Left ventricle myocardium inferior (tissue), 1 donor: ENCODE measurements at regions not wholly inside any gene's neighbourhood (a gene's known extent, or its start where the extent isn't known, plus 50 kb on each side); places are given as distances from the start of the nearest gene placed in this dataset.

Experiments used
- DNase-seq: peaks from one replicate; pipeline ENCODE4 v3.0.0-alpha.2; 2020
- H3K27ac ChIP-seq: fragments of 200-600 bp; replicated peaks from 2 replicates; pipeline ENCODE4 v1.8.0; 2021
- H3K27me3 ChIP-seq: fragments of 200-600 bp; 2 replicates; pipeline ENCODE4 v1.8.0; 2021; ENCODE audit warnings: low read depth
- H3K36me3 ChIP-seq: fragments of 200-600 bp; 2 replicates; pipeline ENCODE4 v1.8.0; 2021
- H3K4me1 ChIP-seq: fragments of 200-600 bp; 2 replicates; pipeline ENCODE4 v1.8.0; 2021
- H3K4me3 ChIP-seq: fragments of 200-600 bp; 2 replicates; pipeline ENCODE4 v1.8.0; 2021; ENCODE audit warnings: mild to moderate bottlenecking, moderate library complexity
- H3K9me3 ChIP-seq: fragments of 200-600 bp; replicated peaks from 2 replicates; pipeline ENCODE4 v1.8.0; 2021
- intact Hi-C: fragments of 100-400 bp; cut with micrococcal nuclease; formaldehyde crosslinking; loops from one replicate; pipeline ENCODE4 v1.11.0; 2022
- TF ChIP-seq, protein P1 (sequence below): fragments of 200-600 bp; IDR thresholded peaks from 2 replicates; pipeline ENCODE4 v1.8.0; 2021; ENCODE audit warnings: antibody characterized with exemption, mild to moderate bottlenecking, borderline replicate concordance
- donor health status: DM: no; HTN: yes; CAD: no; lungs with severe emphysema.

GRCh38 chr2:58574873-58575272 is 333.7 kb upstream of the FANCL start:
- Histone ChIP-seq H3K9me3 (no peaks in the 10 kb centered on the region), H3K27me3 (no peaks in the 10 kb centered on the region), H3K36me3 (no peaks in the 10 kb centered on the region), H3K4me3 (no peak overlapping the region), H3K27ac (no peak overlapping the region), H3K4me1 (no peaks in the 10 kb centered on the region)
- TF ChIP-seq, protein P1, sequence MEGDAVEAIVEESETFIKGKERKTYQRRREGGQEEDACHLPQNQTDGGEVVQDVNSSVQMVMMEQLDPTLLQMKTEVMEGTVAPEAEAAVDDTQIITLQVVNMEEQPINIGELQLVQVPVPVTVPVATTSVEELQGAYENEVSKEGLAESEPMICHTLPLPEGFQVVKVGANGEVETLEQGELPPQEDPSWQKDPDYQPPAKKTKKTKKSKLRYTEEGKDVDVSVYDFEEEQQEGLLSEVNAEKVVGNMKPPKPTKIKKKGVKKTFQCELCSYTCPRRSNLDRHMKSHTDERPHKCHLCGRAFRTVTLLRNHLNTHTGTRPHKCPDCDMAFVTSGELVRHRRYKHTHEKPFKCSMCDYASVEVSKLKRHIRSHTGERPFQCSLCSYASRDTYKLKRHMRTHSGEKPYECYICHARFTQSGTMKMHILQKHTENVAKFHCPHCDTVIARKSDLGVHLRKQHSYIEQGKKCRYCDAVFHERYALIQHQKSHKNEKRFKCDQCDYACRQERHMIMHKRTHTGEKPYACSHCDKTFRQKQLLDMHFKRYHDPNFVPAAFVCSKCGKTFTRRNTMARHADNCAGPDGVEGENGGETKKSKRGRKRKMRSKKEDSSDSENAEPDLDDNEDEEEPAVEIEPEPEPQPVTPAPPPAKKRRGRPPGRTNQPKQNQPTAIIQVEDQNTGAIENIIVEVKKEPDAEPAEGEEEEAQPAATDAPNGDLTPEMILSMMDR: no peak
- DNase-seq: no peak
- intact Hi-C loops: no loop called here

GRCh38 chr2:58572731-58573130 is 331.6 kb upstream of the FANCL start:
- H3K27ac ChIP-seq: no peak overlapping the region
- H3K9me3 ChIP-seq: no peaks in the 10 kb centered on the region
- no peaks in the 10 kb centered on the region for H3K4me1 ChIP-seq
- H3K36me3 ChIP-seq: no peaks in the 10 kb centered on the region
- no peaks in the 10 kb centered on the region for H3K27me3 ChIP-seq
- no peak for DNase-seq
- no peak overlapping the region for H3K4me3 ChIP-seq
- TF ChIP-seq, protein P1: no peak
- intact Hi-C loops: no loop called here

- no peak for DNase-seq
- Histone ChIP-seq H3K4me3 (no peak overlapping the region), H3K36me3 (no peaks in the 10 kb centered on the region), H3K27me3 (no peaks in the 10 kb centered on the region), H3K27ac (no peak overlapping the region), H3K4me1 (no peaks in the 10 kb centered on the region), H3K9me3 (no peaks in the 10 kb centered on the region)
- TF ChIP-seq, protein P1: peak; percentile 56
- intact Hi-C loops: no loop called here
Observed at GRCh38 chr2:58571181-58571852, 330.2 kb upstream of the FANCL start.

DNA sequence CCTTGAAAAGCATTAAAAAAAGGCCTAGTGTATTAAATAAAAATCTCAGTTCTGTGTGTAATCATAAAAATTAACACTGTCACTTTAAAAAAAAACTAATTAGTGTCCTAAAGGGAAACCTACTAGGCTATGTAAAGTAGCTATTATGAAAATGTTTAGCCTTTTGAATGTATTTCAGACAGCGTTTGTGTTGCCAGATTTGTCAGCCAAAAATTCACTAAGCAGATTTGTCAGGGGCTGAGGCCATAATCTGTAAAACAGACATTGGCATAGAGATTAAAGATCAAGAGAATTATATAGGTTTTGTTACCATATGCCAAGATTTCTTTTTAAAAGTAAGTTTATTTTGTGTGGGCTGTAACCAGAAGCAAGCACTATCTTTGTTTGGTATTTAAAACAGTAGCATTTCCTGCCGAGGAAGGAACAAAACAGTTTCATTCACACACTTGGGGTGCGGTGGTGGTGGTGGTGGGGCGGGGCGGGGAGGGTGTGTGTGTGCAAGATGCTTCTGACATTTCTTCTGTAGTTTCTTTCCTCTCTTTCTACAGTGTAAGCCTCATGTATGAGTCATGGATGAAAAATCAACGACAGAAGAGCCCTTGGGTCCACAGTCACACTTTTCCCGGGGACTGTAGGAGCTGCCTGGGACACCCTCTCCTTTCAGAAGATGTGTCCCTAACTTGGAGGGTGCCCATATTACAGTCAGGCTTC is 328.5 kb upstream of the FANCL start:
- Histone ChIP-seq H3K4me1 (no peaks in the 10 kb centered on the region), H3K9me3 (no peaks in the 10 kb centered on the region), H3K4me3 (no peak overlapping the region), H3K36me3 (no peaks in the 10 kb centered on the region), H3K27ac (no peak overlapping the region), H3K27me3 (no peaks in the 10 kb centered on the region)
- intact Hi-C loops: no loop called here
- no peak for DNase-seq
- TF ChIP-seq, protein P1: no peak

DNA sequence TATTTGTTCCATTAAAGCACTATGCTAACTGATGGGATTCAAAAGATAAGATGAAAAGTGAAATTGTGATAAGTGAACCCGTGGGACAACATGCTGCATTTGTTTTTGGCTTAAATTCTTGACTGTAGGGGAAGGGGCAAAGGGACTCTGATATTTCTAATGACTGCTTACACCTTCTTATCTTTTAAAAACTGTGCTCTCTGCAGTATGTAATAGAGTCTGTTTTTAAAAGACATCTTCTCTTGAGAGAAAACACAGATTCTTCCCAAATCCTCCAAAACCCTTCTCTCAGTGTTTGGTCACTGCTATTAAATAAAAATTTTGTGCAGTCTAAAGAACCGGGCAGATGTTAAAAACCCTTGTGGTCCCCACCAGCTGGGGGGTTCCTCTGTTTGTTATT is 327.8 kb upstream of the FANCL start:
- no peaks in the 10 kb centered on the region for H3K36me3 ChIP-seq
- H3K9me3 ChIP-seq: no peaks in the 10 kb centered on the region
- no peaks in the 10 kb centered on the region for H3K27me3 ChIP-seq
- H3K4me1 ChIP-seq: no peaks in the 10 kb centered on the region
- intact Hi-C loops: no loop called here
- no peak for DNase-seq
- TF ChIP-seq, protein P1: no peak
- no peak overlapping the region for H3K4me3 ChIP-seq
- H3K27ac ChIP-seq: no peak overlapping the region
